HFFc6 (cell line): ENCODE measurements at regions not wholly inside any gene's neighbourhood (a gene's known extent, or its start where the extent isn't known, plus 50 kb on each side); places are given as distances from the start of the nearest gene placed in this dataset.

Source experiments
- DNase-seq: peaks from one replicate; pipeline ENCODE4 v3.0.0-alpha.2; 2018
- H3K27ac Mint-ChIP-seq: 2 replicates; pipeline ENCODE4 v1.8.0; 2020; ENCODE audit warnings: mild to moderate bottlenecking, mixed read lengths
- H3K27me3 Mint-ChIP-seq: 2 replicates; pipeline ENCODE4 v1.8.0; 2021; ENCODE audit warnings: mild to moderate bottlenecking, moderate library complexity, mixed read lengths; ENCODE audit not compliant: insufficient read depth
- H3K36me3 Mint-ChIP-seq: 2 replicates; pipeline ENCODE4 v1.8.0; 2021; ENCODE audit warnings: low read depth, mixed read lengths
- H3K4me1 Mint-ChIP-seq: 2 replicates; pipeline ENCODE4 v1.8.0; 2020; ENCODE audit warnings: low read depth, mixed read lengths
- H3K4me3 Mint-ChIP-seq: 2 replicates; pipeline ENCODE4 v1.8.0; 2020; ENCODE audit warnings: mild to moderate bottlenecking, moderate library complexity, mixed read lengths
- H3K9me3 Mint-ChIP-seq: 2 replicates; pipeline ENCODE4 v1.8.0; 2020; ENCODE audit warnings: mild to moderate bottlenecking, mixed read lengths
- TF ChIP-seq, protein P1 (sequence below): fragments of 200-600 bp; sonication (generic); IDR thresholded peaks from 2 replicates; pipeline ENCODE4 v1.5.0; 2021; ENCODE audit warnings: antibody characterized with exemption, mild to moderate bottlenecking

DNA sequence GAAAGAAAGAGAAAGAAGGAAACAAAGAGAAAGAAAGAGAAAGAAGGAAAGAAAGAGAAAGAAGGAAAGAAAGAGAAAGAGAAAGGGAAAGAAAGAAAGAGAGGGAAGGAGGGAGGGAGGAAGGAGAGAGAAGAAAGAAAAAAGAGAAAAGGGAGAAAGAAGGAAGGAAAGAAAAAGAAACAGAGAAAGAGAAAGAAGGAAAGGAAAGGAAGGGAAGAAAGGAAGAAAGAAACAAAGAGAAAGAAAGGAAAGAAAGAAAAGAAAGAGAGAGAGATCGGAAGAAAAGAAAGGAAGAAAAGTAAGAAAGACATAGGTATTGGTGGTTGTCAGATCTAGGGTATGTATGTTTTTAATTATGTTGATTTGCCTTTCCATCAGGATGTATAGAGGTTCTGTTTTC is 342.3 kb downstream of the FOXG1 start:
- peaks cover 15% of the 10 kb centered on the region for H3K4me1 Mint-ChIP-seq
- H3K27ac Mint-ChIP-seq, result no peak overlapping the region
- no peak overlapping the region for H3K4me3 Mint-ChIP-seq
- DNase-seq, result no peak
- H3K36me3 Mint-ChIP-seq, result no peaks in the 10 kb centered on the region
- no peaks in the 10 kb centered on the region for H3K9me3 Mint-ChIP-seq
- H3K27me3 Mint-ChIP-seq, result no peaks in the 10 kb centered on the region
- TF ChIP-seq, protein P1, sequence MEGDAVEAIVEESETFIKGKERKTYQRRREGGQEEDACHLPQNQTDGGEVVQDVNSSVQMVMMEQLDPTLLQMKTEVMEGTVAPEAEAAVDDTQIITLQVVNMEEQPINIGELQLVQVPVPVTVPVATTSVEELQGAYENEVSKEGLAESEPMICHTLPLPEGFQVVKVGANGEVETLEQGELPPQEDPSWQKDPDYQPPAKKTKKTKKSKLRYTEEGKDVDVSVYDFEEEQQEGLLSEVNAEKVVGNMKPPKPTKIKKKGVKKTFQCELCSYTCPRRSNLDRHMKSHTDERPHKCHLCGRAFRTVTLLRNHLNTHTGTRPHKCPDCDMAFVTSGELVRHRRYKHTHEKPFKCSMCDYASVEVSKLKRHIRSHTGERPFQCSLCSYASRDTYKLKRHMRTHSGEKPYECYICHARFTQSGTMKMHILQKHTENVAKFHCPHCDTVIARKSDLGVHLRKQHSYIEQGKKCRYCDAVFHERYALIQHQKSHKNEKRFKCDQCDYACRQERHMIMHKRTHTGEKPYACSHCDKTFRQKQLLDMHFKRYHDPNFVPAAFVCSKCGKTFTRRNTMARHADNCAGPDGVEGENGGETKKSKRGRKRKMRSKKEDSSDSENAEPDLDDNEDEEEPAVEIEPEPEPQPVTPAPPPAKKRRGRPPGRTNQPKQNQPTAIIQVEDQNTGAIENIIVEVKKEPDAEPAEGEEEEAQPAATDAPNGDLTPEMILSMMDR, result no peak

DNA sequence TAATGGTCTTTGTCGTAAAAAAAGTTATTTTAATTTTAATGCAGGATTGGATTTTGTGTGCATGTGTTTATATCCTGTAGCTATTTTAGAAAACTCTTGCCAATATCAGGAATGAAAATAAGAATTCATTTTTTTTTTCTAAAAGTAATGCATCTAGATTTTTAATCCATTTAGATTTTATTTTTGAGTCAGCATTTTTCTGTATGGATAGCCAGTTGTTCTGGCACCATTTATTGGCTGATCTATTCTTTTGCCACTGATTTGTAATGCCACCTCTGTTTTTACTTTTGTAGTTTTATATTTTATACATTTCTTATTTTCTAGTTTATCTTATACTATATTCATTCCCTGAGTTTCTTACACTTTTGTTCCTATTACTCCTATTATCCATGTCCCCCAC is 343.0 kb downstream of the FOXG1 start:
- Mint-ChIP-seq H3K27ac (no peak overlapping the region), H3K27me3 (no peaks in the 10 kb centered on the region), H3K36me3 (no peaks in the 10 kb centered on the region), H3K9me3 (no peaks in the 10 kb centered on the region), H3K4me1 (peaks cover 15% of the 10 kb centered on the region), H3K4me3 (no peak overlapping the region)
- DNase-seq, result no peak
- TF ChIP-seq, protein P1, result no peak

DNA sequence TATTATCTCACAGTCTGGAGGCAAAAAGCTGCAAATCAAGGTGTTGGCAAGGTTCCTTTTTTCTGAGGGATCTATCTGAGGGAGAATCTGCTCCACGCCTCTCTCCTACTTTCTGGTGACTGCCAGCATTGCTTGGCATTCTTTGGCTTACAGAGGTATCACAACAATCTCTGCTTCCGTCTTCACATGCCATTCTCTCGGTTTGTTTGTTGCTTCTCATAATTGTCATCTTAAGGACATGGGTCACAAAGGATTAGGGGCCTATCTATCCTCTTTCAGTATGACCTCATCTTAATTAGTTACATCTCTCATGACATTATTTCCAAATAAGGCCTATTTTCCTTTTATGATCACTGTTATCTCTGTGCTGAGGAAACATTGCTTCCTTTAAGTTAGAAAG is 345.0 kb downstream of the FOXG1 start:
- H3K36me3 Mint-ChIP-seq, result no peaks in the 10 kb centered on the region

DNA sequence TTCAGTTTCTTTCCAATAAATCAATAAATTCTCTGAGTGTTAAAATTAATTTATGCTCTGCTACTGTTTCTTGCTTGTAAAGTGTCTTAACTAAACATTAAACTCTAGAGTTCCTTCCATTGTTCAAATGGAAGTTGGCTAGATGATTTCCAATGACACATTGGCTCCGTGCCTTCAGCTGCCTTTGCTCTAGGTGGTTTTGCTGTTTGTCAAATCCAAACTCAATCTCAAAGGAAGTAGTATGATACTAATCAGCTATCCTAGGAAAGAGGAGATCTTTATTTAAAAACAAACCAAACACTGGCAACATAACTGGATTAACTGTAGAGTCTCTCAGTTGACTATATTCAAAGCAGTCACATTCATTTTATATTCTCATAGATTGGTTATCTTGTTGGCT is 356.4 kb downstream of the FOXG1 start:
- Mint-ChIP-seq H3K36me3 (0 out of 2 replicates have a peak, but pooled peaks cover 4% of the 10 kb centered on the region), H3K27ac (no peak overlapping the region), H3K27me3 (no peaks in the 10 kb centered on the region), H3K9me3 (no peaks in the 10 kb centered on the region), H3K4me3 (no peak overlapping the region), H3K4me1 (no peaks in the 10 kb centered on the region)
- DNase-seq, result no peak
- TF ChIP-seq, protein P1, result no peak

More for the DNA sequence above, 345.0 kb downstream of the FOXG1 start:
- no peak overlapping the region for H3K27ac Mint-ChIP-seq
- TF ChIP-seq, protein P1, result no peak
- H3K27me3 Mint-ChIP-seq, result no peaks in the 10 kb centered on the region
- peak; percentile 5 for DNase-seq
- peaks cover 15% of the 10 kb centered on the region for H3K4me1 Mint-ChIP-seq
- no peak overlapping the region for H3K4me3 Mint-ChIP-seq
- H3K9me3 Mint-ChIP-seq, result no peaks in the 10 kb centered on the region

DNA sequence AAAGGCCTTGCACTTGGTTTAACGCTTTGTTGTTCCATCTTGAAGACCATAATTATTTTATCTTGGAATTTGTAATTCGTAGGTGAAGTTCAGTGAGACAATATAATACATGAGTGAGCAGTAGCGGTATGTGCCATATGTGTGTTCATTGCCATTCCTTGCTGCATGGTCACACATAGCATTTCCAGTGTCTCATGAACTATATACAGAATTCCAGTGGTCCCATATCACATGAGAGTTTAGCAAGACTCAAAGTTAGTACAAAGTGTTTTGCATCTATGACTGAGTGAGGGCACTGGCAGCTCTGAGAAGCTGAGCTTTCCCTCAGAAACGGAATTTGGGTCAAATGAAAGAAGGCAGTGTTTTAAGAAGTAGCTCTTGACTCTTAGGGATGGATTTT is 359.8 kb downstream of the FOXG1 start:
- Mint-ChIP-seq H3K4me3 (no peak overlapping the region), H3K4me1 (no peaks in the 10 kb centered on the region), H3K27me3 (no peaks in the 10 kb centered on the region), H3K9me3 (no peaks in the 10 kb centered on the region), H3K36me3 (no peaks in the 10 kb centered on the region), H3K27ac (no peak overlapping the region)
- TF ChIP-seq, protein P1, result no peak
- no peak for DNase-seq

DNA sequence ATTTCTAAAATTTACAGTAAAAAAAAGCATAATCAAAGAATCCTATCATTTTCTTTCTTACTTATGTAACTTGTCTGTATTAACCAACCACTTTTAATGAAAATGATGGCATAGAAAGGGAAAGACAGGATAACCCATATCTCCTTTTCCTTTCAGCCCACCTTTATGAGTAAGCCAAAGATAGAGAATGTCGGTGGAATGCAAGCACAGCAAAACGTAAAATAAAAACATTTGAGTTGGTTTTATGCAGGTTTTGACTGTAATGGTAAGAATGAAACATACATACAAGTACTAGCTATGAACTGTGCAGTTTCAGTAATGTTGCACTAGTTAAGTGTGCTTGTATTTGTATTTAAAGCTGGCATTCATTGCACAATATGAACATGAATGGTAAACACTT is 360.3 kb downstream of the FOXG1 start:
- Mint-ChIP-seq H3K36me3 (no peaks in the 10 kb centered on the region), H3K4me1 (no peaks in the 10 kb centered on the region), H3K27ac (no peak overlapping the region), H3K27me3 (no peaks in the 10 kb centered on the region), H3K9me3 (no peaks in the 10 kb centered on the region), H3K4me3 (no peak overlapping the region)
- TF ChIP-seq, protein P1, result no peak
- DNase-seq, result no peak
